Activated CD4-positive, alpha-beta T cell treated with anti-CD3 and anti-CD28 coated beads, Interleukin-2, Interleukin-6, amounts not matched to agents 100 ng/mL and 50 ng/mL, durations not matched to agents 16 hours and 8 hours (primary cell): ENCODE measurements at regions not wholly inside any gene's neighbourhood (a gene's known extent, or its start where the extent isn't known, plus 50 kb on each side); places are given as distances from the start of the nearest gene placed in this dataset.
"Not testable (repeated sequence)": the region's sequence is repeated elsewhere in the genome, so short reads cannot be mapped to it uniquely, and the experiment has no call there.

Experiments used
- DNase-seq: peaks from one replicate; pipeline ENCODE4 v3.0.0-alpha.2; 2020

DNA sequence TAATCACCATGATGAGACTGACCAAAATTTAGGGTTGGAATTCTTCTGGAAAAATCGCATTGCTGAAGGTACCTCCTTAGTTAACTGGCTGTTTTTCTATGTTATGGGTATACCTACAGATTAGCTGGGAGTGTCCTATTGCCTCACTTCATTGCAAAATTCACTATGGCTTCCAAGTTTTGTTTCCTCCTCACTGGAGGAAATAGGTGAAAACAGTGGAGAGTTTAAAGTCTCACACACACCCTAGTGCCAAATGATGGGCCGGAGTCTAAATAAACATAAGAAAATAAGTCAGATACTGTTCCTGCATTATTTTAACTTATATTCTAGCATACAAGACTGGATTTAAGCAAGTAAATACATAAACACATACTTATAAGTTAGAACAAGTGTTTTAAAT lies 98.2 kb downstream of the AHR start:
- no peak for DNase-seq

DNA sequence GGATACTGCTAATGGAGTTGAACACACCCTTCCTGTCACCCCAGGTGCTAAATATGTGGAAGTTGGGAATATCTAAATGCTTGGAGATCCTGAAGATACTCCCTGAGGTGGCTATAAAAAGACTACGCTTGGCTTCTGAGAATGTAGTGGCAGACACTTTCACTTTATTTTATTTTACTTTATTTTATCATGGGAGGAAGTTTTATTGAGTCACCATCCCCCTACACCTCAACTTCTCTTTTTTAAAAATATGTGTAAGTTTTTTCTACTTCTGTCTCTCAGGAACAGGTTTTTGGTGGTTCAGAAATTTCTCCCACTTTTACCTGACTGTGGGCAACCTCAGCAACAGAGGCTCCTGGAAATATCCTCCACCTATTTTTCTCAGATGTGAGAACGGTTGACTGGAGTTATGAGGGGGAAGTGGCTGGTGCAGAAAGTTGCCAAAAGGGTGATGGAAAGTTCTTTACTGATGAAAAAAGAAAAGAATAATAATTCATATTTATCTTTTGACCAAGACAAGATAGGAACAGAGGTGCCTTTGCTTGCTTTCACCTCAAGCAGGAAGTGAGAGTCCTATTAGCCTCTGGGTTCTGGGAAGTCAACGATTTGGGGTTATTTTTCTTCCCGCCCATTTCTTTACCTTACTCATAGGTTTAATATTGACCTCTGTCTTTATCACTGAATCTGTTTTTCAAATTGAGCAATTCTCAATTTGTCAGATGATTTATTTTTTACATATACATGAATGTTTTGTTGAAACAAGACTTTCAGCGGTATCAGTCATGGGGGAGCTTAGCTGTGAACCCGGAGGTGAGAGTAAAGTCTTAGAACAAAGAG lies 103.6 kb downstream of the AHR start:
- DNase-seq, result peak; percentile 77

DNA sequence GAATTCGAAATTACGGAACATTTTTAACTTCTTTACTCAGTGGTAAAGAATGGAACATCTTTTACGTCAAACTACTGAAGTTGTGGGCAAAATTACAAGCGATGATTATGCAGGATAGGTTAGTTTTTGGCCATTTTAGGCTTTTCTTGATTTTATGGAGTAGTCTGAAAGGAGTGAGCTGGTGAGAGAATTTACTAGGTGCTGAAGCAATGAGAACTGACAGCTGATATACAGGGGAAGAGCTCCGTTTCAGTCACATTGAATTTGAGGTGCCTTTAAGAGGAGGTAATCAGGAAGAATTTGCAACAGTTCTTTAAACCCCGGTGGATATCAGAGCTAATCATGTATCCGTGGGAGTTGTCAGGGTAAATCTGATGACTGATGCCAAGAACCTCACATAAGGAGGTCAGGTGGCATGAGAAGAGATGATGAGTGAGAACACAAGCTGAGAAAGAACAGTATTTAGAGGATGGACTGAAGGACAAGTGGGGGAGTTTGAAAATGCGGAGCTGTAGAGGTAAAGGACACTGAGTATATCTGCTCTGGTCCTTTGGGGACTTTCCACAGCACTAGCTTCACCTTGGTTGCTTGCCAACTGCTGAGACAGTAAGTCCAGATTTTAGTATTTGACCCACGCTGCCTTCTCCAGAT lies 104.3 kb downstream of the AHR start:
- peak; percentile 72 for DNase-seq

DNA sequence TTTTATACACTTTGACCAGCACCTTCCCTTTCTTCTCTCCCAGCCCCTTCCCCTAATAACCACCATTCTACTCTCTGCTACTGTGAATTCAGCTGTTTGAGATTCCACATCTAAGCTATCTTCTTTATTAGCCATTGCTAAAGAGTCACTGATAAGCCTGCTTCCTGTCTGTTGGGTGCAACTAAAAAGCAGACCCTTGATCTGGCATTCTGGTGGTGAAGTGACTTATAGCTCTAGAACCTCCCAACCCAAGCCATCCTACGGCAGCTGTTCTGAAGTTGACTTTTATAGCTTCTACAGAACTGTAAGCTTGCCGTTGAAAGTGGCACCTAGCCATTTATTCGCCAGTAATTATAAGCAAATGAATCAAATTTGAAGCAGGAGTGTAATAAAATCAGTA lies 105.6 kb downstream of the AHR start:
- DNase-seq, result no peak

DNA sequence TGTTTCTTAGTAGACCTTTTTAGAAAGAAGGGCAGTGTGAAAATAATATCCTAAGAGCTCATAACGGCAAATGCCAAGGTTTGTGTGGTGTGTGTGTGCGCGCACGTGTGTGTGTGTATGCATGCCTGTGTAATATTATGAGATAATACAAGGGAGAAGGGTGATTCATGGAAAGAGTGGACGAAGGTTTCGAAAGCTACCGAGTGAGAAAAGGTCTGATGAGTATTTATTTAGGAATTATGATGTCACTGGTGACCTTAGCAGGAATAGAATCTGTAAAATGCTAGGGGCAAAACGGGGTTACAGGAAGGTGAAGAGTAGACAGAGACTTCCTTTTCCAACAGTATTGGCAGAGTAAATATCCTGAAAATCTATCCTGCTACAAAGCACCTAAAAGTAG lies 107.3 kb downstream of the AHR start:
- no peak for DNase-seq

DNA sequence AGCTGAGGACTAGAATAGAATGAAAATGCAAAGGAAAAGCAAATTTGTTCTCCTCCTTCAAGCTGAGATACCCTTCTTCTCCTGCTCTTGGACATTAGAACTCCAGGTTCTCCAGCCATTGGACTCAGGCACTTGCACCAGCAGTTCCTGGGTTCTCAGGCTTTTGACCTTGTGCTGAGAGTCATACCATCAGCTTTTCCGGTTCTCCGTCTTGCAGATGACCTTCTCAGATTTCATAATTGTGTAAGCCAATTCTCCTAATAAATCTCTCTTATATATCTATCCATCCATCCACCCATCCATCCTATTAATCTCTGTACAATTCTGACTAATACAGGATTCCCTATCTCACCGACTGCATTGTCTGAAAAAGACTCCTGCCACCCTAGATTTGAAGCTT lies 108.3 kb downstream of the AHR start:
- DNase-seq, result no peak

DNA sequence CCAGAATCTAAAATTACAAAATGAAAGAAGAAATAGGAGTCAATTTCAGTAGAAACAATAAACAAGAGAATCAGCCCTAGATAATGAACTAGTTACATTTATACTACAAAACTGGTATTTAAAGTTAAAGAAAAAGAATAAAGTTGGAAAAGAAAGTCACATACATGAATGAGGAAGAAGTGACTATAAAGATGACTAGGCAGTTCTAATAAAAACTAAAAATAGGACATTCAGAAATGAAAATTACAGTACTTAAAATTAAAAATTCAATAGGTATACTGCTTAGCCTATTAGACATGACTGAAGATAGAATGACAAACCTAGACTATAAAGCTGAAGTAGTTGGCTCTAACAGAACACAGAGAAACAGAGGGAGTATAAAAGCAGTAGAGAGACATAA lies 108.8 kb downstream of the AHR start:
- DNase-seq, result no peak

DNA sequence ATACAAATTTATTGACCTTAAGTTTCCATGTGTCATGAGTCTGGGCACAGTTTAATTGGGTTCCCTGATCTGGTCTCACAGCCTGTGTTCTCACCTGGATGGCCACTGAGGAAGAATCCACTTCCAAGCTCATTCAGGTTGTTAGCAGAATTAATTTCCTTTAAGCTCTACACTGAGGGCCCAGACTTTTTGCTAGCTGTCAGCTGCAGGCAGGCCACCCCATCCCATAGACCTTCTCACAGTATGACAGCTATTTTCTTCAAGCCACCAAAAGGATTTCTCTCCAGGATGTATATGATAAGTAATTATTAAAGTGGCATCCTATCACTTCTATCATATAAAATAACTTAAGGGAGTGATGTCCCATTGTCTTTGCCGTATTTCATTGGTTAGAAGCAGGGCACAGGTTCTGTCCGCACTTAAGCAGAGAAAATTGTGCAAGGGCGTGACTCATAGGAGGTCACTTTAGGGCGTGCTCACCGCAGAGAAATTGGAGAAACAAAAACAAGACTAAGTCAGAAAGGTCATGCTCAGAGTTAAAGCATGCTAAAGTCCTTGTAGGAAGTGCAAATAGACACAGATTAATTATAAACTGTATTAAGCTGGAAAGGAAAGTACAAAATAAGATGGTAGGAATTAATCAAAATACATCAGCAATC lies 109.9 kb downstream of the AHR start:
- no peak for DNase-seq

DNA sequence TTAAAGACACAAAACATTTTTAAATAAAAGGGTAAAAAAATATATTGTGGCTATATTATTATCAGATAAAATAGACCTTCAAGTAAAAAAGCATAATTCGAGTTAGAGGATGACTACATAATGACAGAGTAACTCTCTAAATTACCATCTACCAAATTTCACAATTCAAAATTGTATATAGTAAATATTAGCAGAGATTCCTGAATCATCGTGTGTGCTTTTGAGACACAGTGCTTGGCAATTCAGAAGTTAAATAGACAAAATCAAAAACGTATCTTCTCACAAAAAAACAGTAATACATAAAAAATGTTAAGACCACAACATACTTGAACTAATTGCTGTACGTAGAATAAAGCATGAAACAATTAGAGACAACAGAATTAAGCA lies 110.4 kb downstream of the AHR start:
- no peak for DNase-seq

DNA sequence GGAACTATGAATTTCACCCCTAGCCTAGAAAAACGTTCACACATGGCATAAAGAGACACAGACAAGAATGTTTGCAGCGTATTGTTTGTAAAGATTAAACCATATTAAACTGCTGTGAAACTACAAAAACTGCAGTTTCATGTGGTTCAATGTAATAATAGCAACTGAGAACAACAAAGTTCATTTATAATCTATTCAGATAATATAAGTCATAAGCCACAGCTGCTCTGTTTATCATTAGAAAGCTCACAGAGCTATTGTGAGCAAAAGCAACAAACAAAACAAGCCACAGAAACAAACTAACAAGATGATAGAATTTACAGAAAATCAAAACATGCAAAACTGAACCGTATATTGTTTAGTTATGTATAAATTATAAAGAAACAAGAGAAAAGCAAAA lies 113.5 kb downstream of the AHR start:
- DNase-seq, result no peak

DNA sequence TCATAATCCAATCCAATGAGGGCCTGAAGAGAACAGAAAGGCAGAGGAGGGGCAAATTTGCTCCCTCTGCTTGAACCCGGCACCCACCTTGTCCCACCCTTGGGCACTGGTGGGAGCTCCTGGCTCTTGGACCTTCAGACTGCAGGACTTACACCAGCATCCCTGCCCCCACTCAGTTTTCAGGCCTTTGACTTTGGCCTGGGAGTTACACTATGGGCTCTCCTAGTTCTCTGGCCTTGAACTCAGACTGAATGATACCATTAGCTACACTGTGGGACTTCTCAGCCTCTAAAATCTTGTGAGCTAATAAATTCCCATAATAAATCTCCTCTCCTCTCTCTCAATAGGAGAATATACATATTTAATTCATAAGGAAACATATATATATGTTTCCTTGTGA lies 114.4 kb downstream of the AHR start:
- DNase-seq, result no peak

DNA sequence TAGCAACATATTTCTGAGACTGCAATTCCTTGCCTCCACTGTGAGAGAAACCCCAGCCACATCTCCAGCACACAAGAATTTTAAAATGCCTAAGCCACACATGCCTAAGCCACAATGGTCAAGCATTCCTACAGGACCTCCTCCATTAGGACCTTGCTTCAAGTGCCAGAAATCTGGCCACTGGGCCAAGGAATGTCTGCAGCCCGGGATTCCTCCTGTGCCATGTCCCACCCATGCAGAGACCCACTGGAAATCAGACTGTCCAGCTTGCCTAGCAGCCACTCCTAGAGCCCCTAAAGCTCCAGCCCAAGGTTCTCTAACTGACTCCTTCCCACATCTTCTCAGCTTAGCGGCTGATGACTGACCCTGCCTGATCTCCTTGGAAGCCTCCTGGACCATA lies 117.5 kb downstream of the AHR start:
- DNase-seq, result no peak

DNA sequence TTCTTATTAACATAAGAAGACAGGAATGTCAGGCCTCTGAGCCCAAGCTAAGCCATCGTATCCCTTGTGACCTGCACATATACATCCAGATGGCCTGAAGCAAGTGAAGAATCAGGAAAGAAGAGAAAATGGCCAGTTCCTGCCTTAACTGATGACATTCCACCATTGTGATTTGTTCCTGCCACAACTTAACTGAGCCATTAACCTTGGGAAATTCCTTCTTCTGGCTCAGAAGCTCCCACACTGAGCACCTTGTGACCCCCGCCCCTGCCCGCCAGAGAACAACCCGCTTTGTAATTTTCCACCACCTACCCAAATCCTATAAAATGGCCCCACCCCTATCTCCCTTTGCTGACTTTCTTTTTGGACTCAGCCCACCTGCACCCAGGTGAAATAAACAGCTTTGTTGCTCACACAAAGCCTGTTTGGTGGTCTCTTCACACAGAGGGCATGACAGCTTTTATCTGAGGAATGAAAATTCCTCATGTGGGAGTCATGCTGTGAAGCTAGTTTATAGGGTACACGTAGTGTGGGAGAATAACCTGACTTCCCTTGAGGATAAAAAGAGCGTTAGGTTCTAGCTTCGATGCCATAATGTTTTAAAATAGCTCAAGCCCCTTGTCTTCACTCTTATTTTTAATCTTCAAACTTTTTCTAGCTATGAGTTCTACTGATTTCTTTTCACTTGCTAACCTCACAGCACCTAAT lies 122.0 kb downstream of the AHR start:
- DNase-seq, result not testable (repeated sequence)

DNA sequence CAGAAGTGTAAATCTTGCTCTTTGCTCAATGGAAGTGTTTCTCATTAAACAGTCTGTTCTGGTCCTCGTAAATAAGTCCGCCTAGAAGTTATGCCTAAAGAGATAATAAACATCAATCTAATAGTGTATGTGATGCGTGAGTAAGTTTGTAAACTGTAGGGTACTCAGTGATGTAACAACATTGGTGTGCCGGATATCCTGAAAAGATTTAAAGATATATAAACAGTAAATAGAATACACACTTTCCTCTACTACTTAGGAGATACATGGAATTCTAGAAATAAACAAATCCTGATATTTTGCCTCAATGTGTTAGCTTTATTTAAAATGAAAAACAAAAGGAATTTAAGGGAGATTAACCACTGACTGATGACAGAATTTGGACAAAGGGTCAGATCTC lies 123.5 kb downstream of the AHR start:
- no peak for DNase-seq

DNA sequence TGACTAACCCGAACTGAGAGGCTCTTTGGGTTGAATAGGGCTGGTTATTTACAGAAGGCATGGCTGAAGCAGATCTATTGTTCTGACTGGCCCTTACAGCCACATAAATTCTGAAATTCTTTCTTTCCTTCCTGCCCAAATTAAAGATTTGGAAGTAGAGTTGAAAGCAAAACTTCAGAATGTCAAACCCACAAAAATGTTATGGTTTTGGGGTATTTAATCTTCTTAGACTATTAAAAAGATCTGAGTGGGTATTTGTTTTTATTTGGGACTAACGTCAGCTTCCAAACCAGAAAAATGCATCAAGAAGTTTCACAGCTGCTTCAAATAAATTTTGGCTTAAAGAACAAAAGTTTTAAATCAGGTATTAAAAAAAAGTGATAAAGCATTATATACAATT lies 124.5 kb downstream of the AHR start:
- no peak for DNase-seq

DNA sequence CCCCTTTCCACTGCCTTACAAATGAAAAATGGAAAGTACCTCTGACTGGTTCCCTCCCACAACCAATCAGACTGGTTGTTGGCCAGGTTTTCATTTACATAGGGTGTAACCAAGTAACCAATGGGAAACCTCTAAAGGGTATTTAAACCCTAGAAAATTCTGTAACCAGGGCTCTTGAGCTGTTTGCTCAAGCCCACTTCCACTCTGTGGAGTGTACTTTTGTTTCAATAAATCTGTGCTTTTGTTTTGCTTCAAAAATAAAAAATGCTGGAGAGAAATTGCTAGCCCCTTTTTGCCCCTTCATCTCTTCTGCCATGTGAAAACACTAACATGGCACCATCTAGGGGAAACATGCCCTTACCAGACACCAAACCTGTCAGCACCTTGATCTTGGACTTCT lies 129.5 kb downstream of the AHR start:
- DNase-seq, result no peak

DNA sequence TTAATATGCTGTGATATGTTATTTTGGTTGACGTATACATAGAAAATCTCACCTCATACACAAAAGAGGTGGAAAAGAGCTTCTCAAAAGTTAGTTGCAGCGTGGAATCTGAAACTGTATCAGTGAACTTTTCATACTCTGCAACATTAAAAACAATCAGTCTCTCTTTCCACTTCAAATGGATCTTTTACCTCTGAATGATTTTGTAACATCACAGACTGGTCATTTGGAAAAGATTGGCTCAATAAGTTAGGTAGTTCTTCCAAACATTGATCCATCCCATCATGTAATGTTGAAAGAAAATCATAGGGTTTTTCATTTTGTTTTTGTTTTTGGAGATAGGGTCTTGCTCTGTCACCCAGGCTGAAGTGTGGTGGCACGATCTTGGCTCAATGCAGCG lies 131.1 kb downstream of the AHR start:
- DNase-seq, result no peak

DNA sequence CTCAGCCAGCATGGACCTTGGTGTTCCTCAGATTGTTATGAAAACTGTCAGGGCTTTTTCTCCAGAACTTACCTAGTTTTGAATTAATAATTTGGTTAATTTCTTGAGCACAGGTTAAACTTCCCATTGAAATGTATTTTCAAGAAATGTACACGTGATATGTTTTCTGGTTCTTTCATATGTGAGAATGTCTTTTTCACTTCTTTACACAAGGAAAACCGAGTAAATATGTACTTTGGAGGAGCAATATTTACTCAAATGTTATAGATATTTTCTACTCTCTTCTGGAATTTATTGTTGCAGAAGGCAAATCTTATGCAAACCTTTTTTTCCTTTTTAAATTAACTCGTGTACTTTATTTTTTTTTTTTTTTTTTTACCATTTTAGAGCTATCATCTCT lies 134.3 kb downstream of the AHR start:
- DNase-seq, result no peak

DNA sequence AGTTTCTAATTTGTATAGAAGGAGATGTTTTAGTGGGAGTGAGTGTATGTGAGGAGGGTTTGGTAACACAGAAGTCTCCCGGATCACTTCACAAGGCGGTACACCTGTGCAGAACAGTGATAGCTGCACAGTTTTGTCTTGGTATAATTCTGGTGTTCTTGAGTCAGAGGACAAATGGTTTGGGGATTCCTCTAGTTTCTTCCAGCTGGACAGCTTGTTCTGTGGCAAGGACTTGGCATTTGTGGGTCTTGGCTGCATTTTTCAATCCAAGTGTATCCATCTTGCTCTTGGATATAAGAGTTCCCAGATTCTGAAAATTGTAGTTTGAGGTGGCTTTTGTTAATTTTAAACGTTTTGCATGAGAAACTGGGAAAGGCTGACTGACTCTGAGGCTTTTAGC lies 135.7 kb downstream of the AHR start:
- no peak for DNase-seq

DNA sequence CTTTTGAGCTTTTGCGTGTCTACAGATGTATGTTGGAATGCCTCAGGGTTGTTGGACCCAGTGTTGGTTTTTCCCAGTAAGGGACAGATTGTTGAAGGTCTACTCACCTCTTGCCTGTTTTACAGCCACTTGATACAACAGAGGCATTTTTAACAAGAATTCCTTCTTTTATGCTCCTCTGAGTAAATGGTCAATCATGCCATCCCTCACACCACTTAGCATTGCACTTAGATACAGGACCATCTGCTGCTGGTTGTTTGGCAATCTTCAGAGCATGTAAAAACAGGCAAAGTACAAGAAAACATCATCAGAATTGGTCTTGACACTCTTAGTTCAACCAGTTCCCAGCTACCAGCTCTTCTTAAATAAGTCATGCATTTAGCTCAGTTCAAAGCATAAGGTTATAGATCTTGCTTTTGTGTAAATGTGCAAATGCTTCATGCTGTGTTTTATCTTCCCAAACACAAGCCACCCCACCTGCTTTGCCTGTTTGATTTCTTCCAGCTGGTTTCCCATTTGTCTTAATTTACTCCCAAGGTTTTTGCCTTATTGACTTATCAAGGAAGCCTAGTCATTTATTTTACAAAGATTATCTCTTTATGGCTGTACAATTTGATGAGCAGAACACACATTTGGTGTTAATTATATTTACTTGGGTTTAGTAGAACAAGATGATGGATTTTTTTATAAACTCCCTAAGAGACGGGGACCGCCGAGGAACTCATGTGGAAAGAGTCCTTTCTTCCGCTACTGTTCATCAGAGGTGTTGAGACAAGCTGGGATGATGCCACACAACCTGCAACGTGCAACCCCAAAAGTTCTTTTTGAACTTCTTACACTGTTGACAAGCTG lies 136.6 kb downstream of the AHR start:
- no peak for DNase-seq

DNA sequence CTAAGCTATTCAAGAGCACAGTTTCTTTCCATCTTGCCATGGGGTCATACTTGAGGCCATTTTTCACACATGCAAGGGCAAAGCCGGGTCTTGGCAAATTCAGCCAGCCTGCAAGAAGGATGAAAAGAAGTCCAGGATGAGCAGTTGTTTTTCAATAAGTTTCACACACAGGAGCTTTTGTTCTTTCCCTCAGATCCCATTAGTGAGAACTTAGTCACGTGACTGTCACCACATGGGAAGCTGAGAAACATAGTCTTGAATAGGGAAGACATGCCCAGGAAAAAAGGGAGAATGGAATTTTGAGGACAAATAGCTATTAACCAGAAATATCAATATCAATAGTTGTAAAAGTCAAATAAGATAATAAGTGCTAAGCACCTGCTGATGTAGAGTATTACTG lies 137.7 kb downstream of the AHR start:
- DNase-seq, result no peak

DNA sequence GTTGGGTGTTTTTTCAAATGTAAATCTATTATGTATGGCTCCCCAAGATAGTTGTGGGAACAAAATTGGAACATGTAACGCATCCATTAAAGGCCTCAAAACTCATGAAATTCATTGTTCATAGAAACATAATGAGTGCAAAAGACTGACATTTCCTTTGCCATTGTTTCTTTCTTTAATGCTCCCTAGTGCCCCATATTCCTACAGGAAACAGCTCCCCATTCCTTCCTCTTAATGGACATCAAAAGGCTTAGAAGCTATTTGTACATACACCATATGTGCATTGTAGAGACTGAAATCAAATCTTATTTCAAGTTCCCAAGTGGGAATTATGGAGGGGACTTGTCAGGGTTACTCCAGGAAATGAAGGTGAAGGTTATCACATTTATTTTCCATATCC lies 139.1 kb downstream of the AHR start:
- no peak for DNase-seq
